Osteocyte (in vitro differentiated cells): ENCODE measurements at regions not wholly inside any gene's neighbourhood (a gene's known extent, or its start where the extent isn't known, plus 50 kb on each side); places are given as distances from the start of the nearest gene placed in this dataset.

ENCODE experiments used
- DNase-seq: peaks from one replicate; pipeline ENCODE4 v3.0.0; 2021; ENCODE audit warnings: mixed read lengths; ENCODE audit not compliant: unreplicated experiment; ENCODE audit errors: extremely low spot score
- H3K27ac Mint-ChIP-seq: one replicate; pipeline ENCODE4 v1.8.0; 2021; ENCODE audit warnings: mild to moderate bottlenecking, mixed read lengths; ENCODE audit not compliant: unreplicated experiment
- H3K27me3 Mint-ChIP-seq: one replicate; pipeline ENCODE4 v1.8.0; 2021; ENCODE audit warnings: mixed read lengths; ENCODE audit not compliant: unreplicated experiment
- H3K36me3 Mint-ChIP-seq: one replicate; pipeline ENCODE4 v1.8.0; 2021; ENCODE audit warnings: mixed read lengths; ENCODE audit not compliant: unreplicated experiment
- H3K4me1 Mint-ChIP-seq: one replicate; pipeline ENCODE4 v1.8.0; 2021; ENCODE audit warnings: mixed read lengths; ENCODE audit not compliant: unreplicated experiment
- H3K4me3 Mint-ChIP-seq: one replicate; pipeline ENCODE4 v1.8.0; 2021; ENCODE audit warnings: mild to moderate bottlenecking, moderate library complexity, mixed read lengths; ENCODE audit not compliant: unreplicated experiment
- H3K9me3 Mint-ChIP-seq: one replicate; pipeline ENCODE4 v1.8.0; 2021; ENCODE audit warnings: mixed read lengths; ENCODE audit not compliant: unreplicated experiment
- CTCF ChIP-seq: fragments of 200-600 bp; sonication (generic); IDR thresholded peaks from 2 replicates; pipeline ENCODE4 v1.5.0; 2021; ENCODE audit warnings: antibody characterized with exemption, mild to moderate bottlenecking, moderate library complexity

GRCh38 chr12:91630596-91631293 lies 448.1 kb upstream of the DCN start:
- no peak for TF ChIP-seq CTCF
- H3K9me3 Mint-ChIP-seq: peaks cover 7% of the 10 kb centered on the region
- H3K4me1 Mint-ChIP-seq: no peaks in the 10 kb centered on the region
- no peak for DNase-seq
- H3K27me3 Mint-ChIP-seq: peaks cover 3% of the 10 kb centered on the region
- H3K27ac Mint-ChIP-seq: no peak overlapping the region
- H3K4me3 Mint-ChIP-seq: no peak overlapping the region
- H3K36me3 Mint-ChIP-seq: no peaks in the 10 kb centered on the region

GRCh38 chr12:91630083-91630482 lies 447.5 kb upstream of the DCN start:
- no peak for TF ChIP-seq CTCF
- H3K36me3 Mint-ChIP-seq: no peaks in the 10 kb centered on the region
- no peaks in the 10 kb centered on the region for H3K4me1 Mint-ChIP-seq
- no peak overlapping the region for H3K27ac Mint-ChIP-seq
- peaks cover 3% of the 10 kb centered on the region for H3K27me3 Mint-ChIP-seq
- H3K9me3 Mint-ChIP-seq: peaks cover 6% of the 10 kb centered on the region
- DNase-seq: no peak
- H3K4me3 Mint-ChIP-seq: no peak overlapping the region

- H3K27me3 Mint-ChIP-seq: peaks cover 3% of the 10 kb centered on the region
- no peaks in the 10 kb centered on the region for H3K4me1 Mint-ChIP-seq
- TF ChIP-seq CTCF: no peak
- no peak for DNase-seq
- no peaks in the 10 kb centered on the region for H3K36me3 Mint-ChIP-seq
- no peak overlapping the region for H3K4me3 Mint-ChIP-seq
- H3K9me3 Mint-ChIP-seq: no peaks in the 10 kb centered on the region
- H3K27ac Mint-ChIP-seq: no peak overlapping the region
Measured at GRCh38 chr12:91629440-91629839, 446.8 kb upstream of the DCN start.

- Mint-ChIP-seq H3K27me3 (peaks cover 3% of the 10 kb centered on the region), H3K4me3 (no peak overlapping the region), H3K9me3 (no peaks in the 10 kb centered on the region), H3K36me3 (no peaks in the 10 kb centered on the region), H3K4me1 (no peaks in the 10 kb centered on the region), H3K27ac (no peak overlapping the region)
- no peak for DNase-seq
- TF ChIP-seq CTCF: no peak
Measured at GRCh38 chr12:91628656-91629055, 446.0 kb upstream of the DCN start.

GRCh38 chr12:91627225-91627624 lies 444.6 kb upstream of the DCN start:
- no peak for DNase-seq
- Mint-ChIP-seq H3K36me3 (no peaks in the 10 kb centered on the region), H3K27me3 (peaks cover 3% of the 10 kb centered on the region), H3K27ac (no peak overlapping the region), H3K9me3 (no peaks in the 10 kb centered on the region), H3K4me3 (no peak overlapping the region), H3K4me1 (no peaks in the 10 kb centered on the region)
- TF ChIP-seq CTCF: no peak
